ENCODE measurements at regions not wholly inside any gene's neighbourhood (a gene's known extent, or its start where the extent isn't known, plus 50 kb on each side); places are given as distances from the start of the nearest gene placed in this dataset.

- Histone ChIP-seq H3K4me2 (no peak overlapping the region), H3K9ac (no peak overlapping the region), H3K27ac (no peak overlapping the region), H3K9me3 (replicated peaks in 1 of 11) (peaks cover 0 to 14% (median 8%) of the 10 kb centered on the region in 11 experiments; a peak in 12 of 22 replicates), H3K4me1 (peaks cover 19 to 36% (median 27%) of the 10 kb centered on the region in 10 experiments), H3K4me3 (no peak overlapping the region), H3K36me3 (no peaks in the 10 kb centered on the region), H3K27me3 (no peaks in the 10 kb centered on the region), H4K20me1 (no peaks in the 10 kb centered on the region)
- no peak for TF ChIP-seq Cebpa-rat (IDR thresholded peaks at IDR 0.05)
Observed at GRCh38 chr5:68375540-68375939, 160.0 kb downstream of the PIK3R1 start.

- H3K4me1 ChIP-seq, result peaks cover 29 to 46% (median 34%) of the 10 kb centered on the region in 10 experiments
- no peaks in the 10 kb centered on the region for H4K20me1 ChIP-seq
- no peaks in the 10 kb centered on the region for H3K27me3 ChIP-seq
- 0 out of 22 replicates have a peak, but pooled peaks cover 0 to under 1% (median 0%) of the 10 kb centered on the region in 11 experiments for H3K9me3 ChIP-seq (replicated peaks in 1 of 11)
- H3K4me2 ChIP-seq, result no peak overlapping the region
- H3K9ac ChIP-seq, result no peak overlapping the region
- no peak overlapping the region for H3K4me3 ChIP-seq
- no peak overlapping the region for H3K27ac ChIP-seq
- no peaks in the 10 kb centered on the region for H3K36me3 ChIP-seq
- TF ChIP-seq Cebpa-rat (IDR thresholded peaks at IDR 0.05), result no peak
Observed at GRCh38 chr5:68376935-68377334, 161.4 kb downstream of the PIK3R1 start.

GRCh38 chr5:68377733-68378132 lies 162.2 kb downstream of the PIK3R1 start:
- peaks cover 29 to 46% (median 34%) of the 10 kb centered on the region in 10 experiments for H3K4me1 ChIP-seq
- TF ChIP-seq Cebpa-rat (IDR thresholded peaks at IDR 0.05), result no peak

GRCh38 chr5:68378204-68378820 lies 162.8 kb downstream of the PIK3R1 start:
- H3K9ac ChIP-seq, result no peak overlapping the region
- peak overlapping the region in 10 of 11 experiments; percentile 6 to 67 (median 50); a peak in 18 of 22 replicates for H3K4me2 ChIP-seq
- peaks cover 29 to 46% (median 34%) of the 10 kb centered on the region in 10 experiments for H3K4me1 ChIP-seq
- H3K27me3 ChIP-seq, result no peaks in the 10 kb centered on the region
- H3K9me3 ChIP-seq (replicated peaks in 1 of 11), result peaks cover 0 to 5% (median 0%) of the 10 kb centered on the region in 11 experiments; a peak in 1 of 22 replicates
- no peaks in the 10 kb centered on the region for H3K36me3 ChIP-seq
- H3K27ac ChIP-seq, result no peak overlapping the region
- H3K4me3 ChIP-seq, result no peak overlapping the region
- H4K20me1 ChIP-seq, result no peaks in the 10 kb centered on the region
- TF ChIP-seq Cebpa-rat (IDR thresholded peaks at IDR 0.05), result no peak

More at GRCh38 chr5:68377733-68378132, 162.2 kb downstream of the PIK3R1 start:
- Histone ChIP-seq H4K20me1 (no peaks in the 10 kb centered on the region), H3K4me3 (no peak overlapping the region), H3K4me2 (peak overlapping the region in 10 of 11 experiments; percentile 6 to 67 (median 50); a peak in 14 of 22 replicates), H3K36me3 (no peaks in the 10 kb centered on the region), H3K9ac (no peak overlapping the region), H3K27me3 (no peaks in the 10 kb centered on the region), H3K27ac (no peak overlapping the region), H3K9me3 (replicated peaks in 1 of 11) (no peaks in the 10 kb centered on the region)

- Histone ChIP-seq H4K20me1 (no peaks in the 10 kb centered on the region), H3K4me3 (no peak overlapping the region), H3K9me3 (replicated peaks in 1 of 11) (peaks cover 0 to 9% (median 0%) of the 10 kb centered on the region in 11 experiments; a peak in 1 of 22 replicates), H3K27me3 (no peaks in the 10 kb centered on the region), H3K36me3 (no peaks in the 10 kb centered on the region), H3K9ac (no peak overlapping the region), H3K27ac (no peak overlapping the region), H3K4me1 (peaks cover 29 to 46% (median 34%) of the 10 kb centered on the region in 10 experiments), H3K4me2 (peak overlapping the region in 4 of 11 experiments; percentile 31 to 47 (median 39); a peak in 5 of 22 replicates)
- no peak for TF ChIP-seq Cebpa-rat (IDR thresholded peaks at IDR 0.05)
Observed at GRCh38 chr5:68379275-68380036, 163.9 kb downstream of the PIK3R1 start.

- H3K4me1 ChIP-seq, result peaks cover 29 to 46% (median 34%) of the 10 kb centered on the region in 10 experiments
Observed at GRCh38 chr5:68380078-68380477, 164.5 kb downstream of the PIK3R1 start.

GRCh38 chr5:68381060-68381459 lies 165.5 kb downstream of the PIK3R1 start:
- no peaks in the 10 kb centered on the region for H3K36me3 ChIP-seq

More at GRCh38 chr5:68380078-68380477, 164.5 kb downstream of the PIK3R1 start:
- Histone ChIP-seq H3K36me3 (no peaks in the 10 kb centered on the region), H3K4me2 (peak overlapping the region in 9 of 11 experiments; percentile 13 to 47 (median 33); a peak in 16 of 22 replicates), H3K9ac (no peak overlapping the region), H3K27ac (no peak overlapping the region), H3K27me3 (no peaks in the 10 kb centered on the region), H3K4me3 (no peak overlapping the region), H3K9me3 (replicated peaks in 1 of 11) (peaks cover 0 to 9% (median 0%) of the 10 kb centered on the region in 11 experiments; a peak in 1 of 22 replicates), H4K20me1 (no peaks in the 10 kb centered on the region)
- TF ChIP-seq Cebpa-rat (IDR thresholded peaks at IDR 0.05), result no peak

GRCh38 chr5:68381909-68382308 lies 166.4 kb downstream of the PIK3R1 start:
- H3K36me3 ChIP-seq, result no peaks in the 10 kb centered on the region
- no peak for TF ChIP-seq Cebpa-rat (IDR thresholded peaks at IDR 0.05)
- H3K27ac ChIP-seq, result no peak overlapping the region
- no peaks in the 10 kb centered on the region for H4K20me1 ChIP-seq
- peaks cover 0 to 9% (median 0%) of the 10 kb centered on the region in 11 experiments; a peak in 1 of 22 replicates for H3K9me3 ChIP-seq (replicated peaks in 1 of 11)
- H3K9ac ChIP-seq, result no peak overlapping the region
- peak overlapping the region in 6 of 11 experiments; percentile 8 to 54 (median 27); a peak in 11 of 22 replicates for H3K4me2 ChIP-seq
- H3K4me3 ChIP-seq, result no peak overlapping the region
- no peaks in the 10 kb centered on the region for H3K27me3 ChIP-seq
- peaks cover 29 to 46% (median 34%) of the 10 kb centered on the region in 10 experiments for H3K4me1 ChIP-seq

More at GRCh38 chr5:68381060-68381459, 165.5 kb downstream of the PIK3R1 start:
- no peaks in the 10 kb centered on the region for H3K27me3 ChIP-seq
- H3K9ac ChIP-seq, result no peak overlapping the region
- peaks cover 0 to 9% (median 0%) of the 10 kb centered on the region in 11 experiments; a peak in 1 of 22 replicates for H3K9me3 ChIP-seq (replicated peaks in 1 of 11)
- peak overlapping the region in 7 of 11 experiments; percentile 11 to 54 (median 27); a peak in 9 of 22 replicates for H3K4me2 ChIP-seq
- H4K20me1 ChIP-seq, result no peaks in the 10 kb centered on the region
- H3K27ac ChIP-seq, result no peak overlapping the region
- H3K4me3 ChIP-seq, result no peak overlapping the region
- H3K4me1 ChIP-seq, result peaks cover 29 to 46% (median 34%) of the 10 kb centered on the region in 10 experiments
- no peak for TF ChIP-seq Cebpa-rat (IDR thresholded peaks at IDR 0.05)

GRCh38 chr5:68382640-68383039 lies 167.1 kb downstream of the PIK3R1 start:
- Histone ChIP-seq H3K9ac (no peak overlapping the region), H3K4me2 (peak overlapping the region in 1 of 11 experiments; percentile 31; a peak in 1 of 22 replicates), H3K36me3 (no peaks in the 10 kb centered on the region), H3K4me1 (peaks cover 28 to 46% (median 34%) of the 10 kb centered on the region in 10 experiments), H3K4me3 (no peak overlapping the region), H3K27ac (no peak overlapping the region), H3K27me3 (no peaks in the 10 kb centered on the region), H4K20me1 (no peaks in the 10 kb centered on the region), H3K9me3 (replicated peaks in 1 of 11) (peaks cover 0 to 9% (median 0%) of the 10 kb centered on the region in 11 experiments; a peak in 1 of 22 replicates)
- no peak for TF ChIP-seq Cebpa-rat (IDR thresholded peaks at IDR 0.05)

All from BLaER1 treated with 17β-estradiol and CSF1 and Interleukin-3, amounts not matched to agents 10 nM and 100 nM (cell line).